Body of pancreas (tissue), 4 donors: ENCODE measurements at regions not wholly inside any gene's neighbourhood (a gene's known extent, or its start where the extent isn't known, plus 50 kb on each side); places are given as distances from the start of the nearest gene placed in this dataset.

Experiments
- CTCF ChIP-seq, 7 experiments: fragments of 450-650 bp in 4 of 7; fragments of 200-600 bp in 3 of 7; sonication (generic) in 3 of 7; IDR thresholded peaks; one replicate each; pipeline ENCODE4 v1.5.1; 2016 to 2019; ENCODE audit warnings: antibody characterized with exemption in 7 of 7
- POLR2A ChIP-seq, 3 donors: fragments of 450-650 bp; IDR thresholded peaks; one replicate each; pipeline ENCODE4 v1.6.1; 2016; ENCODE audit warnings: antibody characterized with exemption in 3 of 3, mild to moderate bottlenecking in 2 of 3

- TF ChIP-seq CTCF (IDR thresholded peaks at IDR 0.05) (no peak), POLR2A (IDR thresholded peaks at IDR 0.05) (no peak)
Observed at GRCh38 chr6:125526007-125526720, 223.3 kb upstream of the HEY2 start.
